ENCODE measurements at regions not wholly inside any gene's neighbourhood (a gene's known extent, or its start where the extent isn't known, plus 50 kb on each side); places are given as distances from the start of the nearest gene placed in this dataset.

- TF ChIP-seq CTCF (IDR thresholded peaks at IDR 0.05; ENCODE audit: low read depth, low read length) (no peak), POLR2A (IDR thresholded peaks at IDR 0.05; ENCODE audit: extremely low read depth, insufficient read length) (no peak)
Measured at GRCh38 chr6:112597176-112597575, 250.0 kb downstream of the RFPL4B start.

Data from NB4 (cell line).